H1 (cell line): ENCODE measurements at regions not wholly inside any gene's neighbourhood (a gene's known extent, or its start where the extent isn't known, plus 50 kb on each side); places are given as distances from the start of the nearest gene placed in this dataset.

Source experiments
- CTCF ChIA-PET: fragments of 300-600 bp; sonication (Branson Sonifier 250); formaldehyde crosslinking; loops from one replicate; lab custom pipeline; 2021; ENCODE audit not compliant: partially characterized antibody; lab: Charles Lee
- POLR2A ChIA-PET: fragments of 300-600 bp; sonication (Branson Sonifier 250); formaldehyde crosslinking; loops from one replicate; lab custom pipeline; 2021; ENCODE audit warnings: inconsistent platforms; ENCODE audit not compliant: partially characterized antibody; lab: Charles Lee
- DNase-seq, 2 experiments: peaks; one replicate each; pipeline versions ENCODE4 v3.0.0 to v3.0.0-alpha.2; 2010 to 2022; ENCODE audit warnings: low spot score in 2 of 2, low read depth in 1 of 2, mixed read lengths in 1 of 2
- FAIRE-seq: peaks from 2 replicates; lab custom pipeline; 2011; peaks lifted over from hg19 to GRCh38; lab: Jason Lieb, UNC
- H2AFZ ChIP-seq: 2 replicates; pipeline ENCODE4 v1.8.1; 2012; ENCODE audit warnings: low read length, inconsistent platforms
- H2AK5ac ChIP-seq: 2 replicates; pipeline ENCODE4 v1.6.1; 2013; ENCODE audit warnings: low read depth, low read length
- H2BK120ac ChIP-seq: replicated peaks from 2 replicates; pipeline ENCODE3; 2013; ENCODE audit warnings: low read depth, low read length, inconsistent platforms
- H2BK12ac ChIP-seq: 2 replicates; pipeline ENCODE4 v1.6.1; 2013; ENCODE audit warnings: low read depth, low read length
- H2BK15ac ChIP-seq: 2 replicates; pipeline ENCODE4 v1.6.1; 2013; ENCODE audit warnings: low read length
- H2BK20ac ChIP-seq: 2 replicates; pipeline ENCODE4 v1.6.1; 2013; ENCODE audit warnings: low read length
- H2BK5ac ChIP-seq: 2 replicates; pipeline ENCODE4 v1.6.1; 2013; ENCODE audit warnings: low read depth, low read length
- H3K14ac ChIP-seq: 2 replicates; pipeline ENCODE4 v1.6.1; 2013; ENCODE audit warnings: inconsistent platforms; ENCODE audit not compliant: insufficient read length
- H3K18ac ChIP-seq: 2 replicates; pipeline ENCODE4 v1.6.1; 2013; ENCODE audit warnings: low read length; ENCODE audit errors: extremely low read depth
- H3K23ac ChIP-seq: 2 replicates; pipeline ENCODE4 v1.6.1; 2013; ENCODE audit warnings: inconsistent platforms; ENCODE audit not compliant: insufficient read length
- H3K23me2 ChIP-seq: 2 replicates; pipeline ENCODE4 v1.6.1; 2013; ENCODE audit warnings: low read depth, low read length
- H3K27ac ChIP-seq: 2 replicates; pipeline ENCODE4 v1.6.1; 2011; ENCODE audit warnings: low read depth, low read length, inconsistent platforms
- H3K27me3 ChIP-seq, 4 experiments: replicated peaks in 1 of 4; 1 replicate in 1 of 4; 2 replicates in 3 of 4; pipeline versions ENCODE4 v1.6.1 to v1.8.1; 2011 to 2013; ENCODE audit warnings: low read length in 3 of 4, mild to moderate bottlenecking in 3 of 4, inconsistent platforms in 2 of 4, mixed read lengths in 2 of 4, moderate library complexity in 1 of 4; ENCODE audit not compliant: control insufficient read depth in 3 of 4, insufficient read depth in 3 of 4; ENCODE audit errors: extremely low read depth in 1 of 4
- H3K36me3 ChIP-seq, 4 experiments: 2 replicates each; pipeline versions ENCODE4 v1.6.1 to v1.8.1; 2011 to 2013; ENCODE audit warnings: mild to moderate bottlenecking in 4 of 4, low read length in 3 of 4, moderate library complexity in 2 of 4, control low read depth in 1 of 4, inconsistent platforms in 1 of 4; ENCODE audit not compliant: insufficient read depth in 4 of 4, control insufficient read depth in 2 of 4
- H3K4ac ChIP-seq: replicated peaks from 2 replicates; pipeline ENCODE3; 2013; ENCODE audit warnings: low read length, low read depth, mixed read lengths, inconsistent platforms; ENCODE audit not compliant: insufficient read length
- H3K4me1 ChIP-seq, 4 experiments: replicated peaks in 1 of 4; 1 replicate in 1 of 4; 2 replicates in 3 of 4; pipeline versions ENCODE4 v1.6.1 to v1.8.1; 2011 to 2013; ENCODE audit warnings: low read length in 3 of 4, inconsistent platforms in 2 of 4, mixed read lengths in 1 of 4; ENCODE audit not compliant: insufficient read depth in 4 of 4, control insufficient read depth in 3 of 4
- H3K4me2 ChIP-seq, 2 experiments: 2 replicates each; pipeline versions ENCODE4 v1.6.1 to v1.8.1; 2011 to 2013; ENCODE audit warnings: low read depth in 2 of 2, low read length in 2 of 2, control low read depth in 1 of 2, inconsistent platforms in 1 of 2, mild to moderate bottlenecking in 1 of 2; ENCODE audit not compliant: insufficient read depth in 1 of 2
- H3K4me3 ChIP-seq, 4 experiments: fragments of 200-600, 300-600 bp in 1 of 4; sonication (generic), shearing (Covaris generic), sonication (Bioruptor Twin) in 1 of 4; 2 replicates each; pipeline versions ENCODE4 v1.5.1 to v1.8.1; 2011 to 2016; ENCODE audit warnings: low read length in 4 of 4, low read depth in 3 of 4, control low read depth in 2 of 4, inconsistent platforms in 2 of 4, mild to moderate bottlenecking in 2 of 4, mixed read lengths in 1 of 4, moderate library complexity in 1 of 4; ENCODE audit not compliant: insufficient read depth in 2 of 4; ENCODE audit errors: extremely low read depth in 1 of 4
- H3K56ac ChIP-seq: replicated peaks from 2 replicates; pipeline ENCODE3; 2013; ENCODE audit warnings: low read depth, mild to moderate bottlenecking, mixed read lengths, low read length, inconsistent platforms; ENCODE audit not compliant: insufficient read length
- H3K79me1 ChIP-seq: 2 replicates; pipeline ENCODE4 v1.6.1; 2013; ENCODE audit warnings: low read depth, low read length, control low read depth
- H3K79me2 ChIP-seq, 2 experiments: 2 replicates each; pipeline versions ENCODE4 v1.6.1 to v1.8.1; 2012 to 2013; ENCODE audit warnings: low read length in 2 of 2, mild to moderate bottlenecking in 2 of 2, inconsistent platforms in 1 of 2; ENCODE audit not compliant: insufficient read depth in 2 of 2, control insufficient read depth in 1 of 2
- H3K9ac ChIP-seq, 4 experiments: replicated peaks in 1 of 4; 1 replicate in 1 of 4; 2 replicates in 3 of 4; pipeline versions ENCODE4 v1.6.1 to v1.8.1; 2011 to 2013; ENCODE audit warnings: low read depth in 3 of 4, low read length in 3 of 4, control low read depth in 2 of 4, mild to moderate bottlenecking in 2 of 4, moderate library complexity in 2 of 4, inconsistent platforms in 1 of 4; ENCODE audit errors: extremely low read depth in 1 of 4
- H3K9me3 ChIP-seq, 2 experiments: 2 replicates each; pipeline versions ENCODE4 v1.6.1 to v1.8.1; 2012 to 2013; ENCODE audit warnings: mild to moderate bottlenecking in 2 of 2, moderate library complexity in 2 of 2, control low read depth in 1 of 2, inconsistent platforms in 1 of 2, low read depth in 1 of 2, low read length in 1 of 2, mixed read lengths in 1 of 2; ENCODE audit not compliant: insufficient read depth in 2 of 2
- H4K20me1 ChIP-seq, 2 experiments: replicated peaks in 1 of 2; 2 replicates each; pipeline versions ENCODE3 to v1.8.1; 2011 to 2013; ENCODE audit warnings: inconsistent platforms in 2 of 2, low read length in 2 of 2, mild to moderate bottlenecking in 1 of 2; ENCODE audit not compliant: insufficient read depth in 2 of 2, control insufficient read depth in 1 of 2
- H4K5ac ChIP-seq: 2 replicates; pipeline ENCODE4 v1.6.1; 2013; ENCODE audit warnings: low read length, low read depth, mixed read lengths, inconsistent platforms; ENCODE audit not compliant: insufficient read length
- H4K8ac ChIP-seq: 2 replicates; pipeline ENCODE4 v1.8.0; 2013; ENCODE audit warnings: mild to moderate bottlenecking, moderate library complexity, low read length, inconsistent platforms; ENCODE audit not compliant: insufficient read depth; ENCODE audit errors: extremely low read depth
- H4K91ac ChIP-seq: replicated peaks from 2 replicates; pipeline ENCODE3; 2013; ENCODE audit warnings: low read length, mixed read lengths, inconsistent platforms; ENCODE audit not compliant: insufficient read length
- BACH1 ChIP-seq: IDR thresholded peaks from 2 replicates; pipeline ENCODE4 v1.6.1; 2012; ENCODE audit warnings: low read length, improper control_type of control experiment
- BRCA1 ChIP-seq: IDR thresholded peaks from 2 replicates; pipeline ENCODE4 v1.6.1; 2012; ENCODE audit warnings: low read depth, low read length, improper control_type of control experiment
- CHD1 ChIP-seq: IDR thresholded peaks from 2 replicates; pipeline ENCODE4 v1.6.1; 2012; ENCODE audit warnings: low read depth, low read length, improper control_type of control experiment
- HDAC2 ChIP-seq, 2 experiments: fragments of 300-600 bp in 1 of 2; sonication (generic) in 1 of 2; IDR thresholded peaks; 2 replicates each; pipeline ENCODE4 v1.6.1; 2011 to 2012; ENCODE audit warnings: low read depth in 2 of 2, low read length in 2 of 2, mild to moderate bottlenecking in 2 of 2, moderate library complexity in 2 of 2, borderline replicate concordance in 1 of 2, inconsistent platforms in 1 of 2
- KDM1A ChIP-seq: fragments of 200-600, 300-600 bp; sonication (generic); IDR thresholded peaks from 2 replicates; pipeline ENCODE4 v1.7.1; 2016; ENCODE audit warnings: mild to moderate bottlenecking, low read length, borderline replicate concordance
- NANOG ChIP-seq: IDR thresholded peaks from 2 replicates; pipeline ENCODE4 v1.6.1; 2011; ENCODE audit warnings: low read length, low read depth, mild to moderate bottlenecking, inconsistent platforms; ENCODE audit not compliant: insufficient read depth, poor library complexity, severe bottlenecking
- TCF12 ChIP-seq: IDR thresholded peaks from 2 replicates; pipeline ENCODE4 v1.6.1; 2011; ENCODE audit warnings: low read depth, mild to moderate bottlenecking, low read length
- YY1 ChIP-seq: IDR thresholded peaks from 2 replicates; pipeline ENCODE4 v1.6.1; 2011; ENCODE audit warnings: low read depth, mild to moderate bottlenecking, low read length
- WGBS, 2 experiments: shearing (Covaris generic) in 1 of 2; methylation state at CpG; one replicate each; pipeline versions ENCODE4 v1.1.6 to v1.1.7; 2013 to 2015; ENCODE audit warnings: low lambda C conversion rate in 2 of 2, mixed read lengths in 2 of 2, inconsistent platforms in 1 of 2, low coverage in 1 of 2, missing lambda C conversion rate in 1 of 2; ENCODE audit not compliant: insufficient replicate concordance in 2 of 2, insufficient coverage in 1 of 2, insufficient read length in 1 of 2; ENCODE audit errors: extremely low coverage in 1 of 2, missing lambda C conversion rate in 1 of 2; 5-methylcytosine and 5-hydroxymethylcytosine counted together
- TF ChIP-seq, protein P1 (sequence below): IDR thresholded peaks from 2 replicates; pipeline ENCODE4 v1.6.1; 2012; ENCODE audit warnings: inconsistent platforms

DNA sequence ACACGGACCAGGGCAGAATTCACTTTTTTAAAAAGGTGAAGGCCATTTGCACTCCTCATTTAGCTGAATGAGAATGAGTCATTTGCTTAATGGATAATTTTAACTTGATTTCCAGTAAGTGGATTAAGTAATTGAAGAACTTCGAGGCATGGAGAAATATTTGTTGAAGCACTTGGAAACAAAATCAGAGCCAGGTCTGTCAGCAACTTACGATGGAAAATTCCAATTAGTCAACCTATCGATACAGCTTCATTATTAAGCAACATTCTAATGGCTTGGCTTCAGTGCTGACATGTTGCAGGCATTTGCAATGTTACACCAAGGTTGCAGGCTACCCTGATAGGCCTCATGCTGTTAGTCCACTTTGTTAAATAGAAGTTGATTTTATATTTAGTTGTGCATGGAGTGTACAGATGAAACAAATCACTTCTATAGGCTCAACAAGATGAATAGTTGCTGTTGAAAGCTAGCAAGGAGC, 423.5 kb upstream of the SLC35B3 start:
- Histone ChIP-seq H3K18ac (no peak overlapping the region), H3K79me2 (no peaks in the 10 kb centered on the region), H3K9ac (no peak overlapping the region), H3K23me2 (no peaks in the 10 kb centered on the region), H3K56ac (no peak overlapping the region), H3K9me3 (no peaks in the 10 kb centered on the region), H4K8ac (no peak overlapping the region), H4K5ac (no peak overlapping the region), H4K91ac (no peak overlapping the region), H4K20me1 (no peaks in the 10 kb centered on the region), H2BK12ac (no peak overlapping the region), H3K4ac (no peak overlapping the region), H3K23ac (no peak overlapping the region), H3K79me1 (no peaks in the 10 kb centered on the region), H3K4me3 (no peak overlapping the region), H3K27ac (no peak overlapping the region), H3K14ac (no peak overlapping the region), H2BK20ac (no peak overlapping the region), H2BK5ac (no peak overlapping the region), H3K27me3 (no peaks in the 10 kb centered on the region), H2AK5ac (no peak overlapping the region), H2BK120ac (no peak overlapping the region), H3K36me3 (no peaks in the 10 kb centered on the region), H2AFZ (no peak overlapping the region), H3K4me2 (no peak overlapping the region), H3K4me1 (no peaks in the 10 kb centered on the region), H2BK15ac (no peak overlapping the region)
- FAIRE-seq = no peak
- ChIA-PET POLR2A (no interaction called here), CTCF (interaction anchor here (1.1 kb wide), 1 partner anchor 23 kb away, joined by 3 read pairs; no protein-coding TSS in a partner anchor)
- DNase-seq = no peak
- 97% methylated on average over 4 of the region's 4 CpGs; no CpG with 5 or more reads in 1 of the 2 experiments for WGBS, 2 experiments
- TF ChIP-seq, protein P1, sequence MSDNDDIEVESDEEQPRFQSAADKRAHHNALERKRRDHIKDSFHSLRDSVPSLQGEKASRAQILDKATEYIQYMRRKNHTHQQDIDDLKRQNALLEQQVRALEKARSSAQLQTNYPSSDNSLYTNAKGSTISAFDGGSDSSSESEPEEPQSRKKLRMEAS = no peak
- TF ChIP-seq HDAC2 (IDR thresholded peaks at IDR 0.05; ENCODE audit: borderline replicate concordance in 1 of 2, low read depth in 2 of 2, low read length in 2 of 2) (no peak), YY1 (no peak), KDM1A (no peak), CHD1 (no peak), BRCA1 (no peak), NANOG (no peak), BACH1 (no peak), TCF12 (no peak)
